Pancreas (tissue), 10 donors: ENCODE measurements at regions not wholly inside any gene's neighbourhood (a gene's known extent, or its start where the extent isn't known, plus 50 kb on each side); places are given as distances from the start of the nearest gene placed in this dataset.
"Not testable (repeated sequence)": the region's sequence is repeated elsewhere in the genome, so short reads cannot be mapped to it uniquely, and the experiment has no call there.

ENCODE experiments used
- ATAC-seq, 4 donors: fragments of 200-7000 bp; cut with Tn5 transposase; one replicate each; pipeline versions ENCODE4 v1.8.0 to v1.9.1; 2020; ENCODE audit warnings: mild to moderate bottlenecking in 4 of 4, moderate library complexity in 4 of 4
- DNase-seq, 6 donors: peaks; one replicate each; pipeline ENCODE4 v3.0.0-alpha.2; 2020
- FAIRE-seq: peaks from 2 replicates; lab custom pipeline; 2012; peaks lifted over from hg19 to GRCh38; lab: Jason Lieb, UNC
- H3K27ac ChIP-seq, 4 donors: fragments of 200-600 bp; sonication (generic); 1 replicate in 3 of 4; 2 replicates in 1 of 4; pipeline versions ENCODE4 v1.5.0 to v1.8.0; 2020
- H3K27me3 ChIP-seq, 4 donors: fragments of 200-600 bp; one replicate each; pipeline ENCODE4 v1.8.0; 2021
- H3K36me3 ChIP-seq, 3 donors: fragments of 200-600 bp; sonication (generic) in 1 of 3; one replicate each; pipeline versions ENCODE4 v1.5.0 to v1.8.0; 2020 to 2021
- H3K4me1 ChIP-seq, 3 donors: fragments of 200-600 bp; one replicate each; pipeline ENCODE4 v1.8.0; 2021
- H3K4me3 ChIP-seq, 4 donors: fragments of 200-600 bp; sonication (generic) in 2 of 4; one replicate each; pipeline versions ENCODE4 v1.5.0 to v1.8.0; 2020 to 2021
- H3K9me3 ChIP-seq, 4 donors: fragments of 200-600 bp; one replicate each; pipeline ENCODE4 v1.8.0; 2021
- CTCF ChIP-seq, 4 donors: fragments of 200-600 bp; sonication (generic) in 3 of 4; IDR thresholded peaks; one replicate each; pipeline versions ENCODE4 v1.5.0 to v1.8.0; 2021; ENCODE audit warnings: antibody characterized with exemption in 4 of 4
- WGBS, 2 donors: extraction: QIAGEN DNeasy Blood & Tissue Kit; methylation state at CpG; one replicate each; pipeline ENCODE4 v1.1.7; 2013; 5-methylcytosine and 5-hydroxymethylcytosine counted together
- intact Hi-C, 3 donors: fragments of 100-400 bp; cut with DNase I; formaldehyde crosslinking; loops; one replicate each; pipeline versions ENCODE4 v1.11.1 to v1.14.2; 2022
- donor health status: healthy with polysubstance abuse.
- donor health status: DM: no; HTN: no; CAD: no; lungs with moderate emphysema.
- donor health status: DM: no; HTN: no; CAD: no.
- donor health status: control.
- donor health status: control.
- donor health status: Bipolar disorder and iron deficiency.
- donor health status: DM: yes; HTN: yes; CAD: no.
- donor health status: DM: no; HTN: no; CAD: no.
- donor health status: DM: no; HTN: no; CAD: no.
- donor health status: DM: yes; HTN: yes; CAD: no.

- Histone ChIP-seq H3K36me3 (no peaks in the 10 kb centered on the region), H3K27me3 (peaks cover 0 to 6% (median under 1%) of the 10 kb centered on the region in 4 donors), H3K9me3 (no peaks in the 10 kb centered on the region), H3K4me1 (no peaks in the 10 kb centered on the region), H3K4me3 (no peak overlapping the region), H3K27ac (no peak overlapping the region)
- ATAC-seq (no peak), FAIRE-seq (no peak), DNase-seq (no peak)
- intact Hi-C loops: no loop called here
- no peak for TF ChIP-seq CTCF (IDR thresholded peaks at IDR 0.05)
Observed at GRCh38 chr2:235223011-235223410, 270.8 kb upstream of the AGAP1 start.

- DNase-seq (no peak), FAIRE-seq (no peak), ATAC-seq (no peak)
- intact Hi-C loops: no loop called here
- TF ChIP-seq CTCF (IDR thresholded peaks at IDR 0.05): no peak
- Histone ChIP-seq H3K4me1 (no peaks in the 10 kb centered on the region), H3K27ac (no peak overlapping the region), H3K27me3 (peaks cover 0 to 8% (median 3%) of the 10 kb centered on the region in 4 donors), H3K4me3 (no peak overlapping the region), H3K36me3 (no peaks in the 10 kb centered on the region), H3K9me3 (no peaks in the 10 kb centered on the region)
- 86 to 94% methylated on average over 5 of the region's 5 CpGs for WGBS, 2 donors
Observed at GRCh38 chr2:235224410-235224809, 269.4 kb upstream of the AGAP1 start.

GRCh38 chr2:235225261-235225660, 268.6 kb upstream of the AGAP1 start:
- H3K27me3 ChIP-seq: peaks cover 0 to 8% (median 3%) of the 10 kb centered on the region in 4 donors
- no peaks in the 10 kb centered on the region for H3K9me3 ChIP-seq
- no peak for TF ChIP-seq CTCF (IDR thresholded peaks at IDR 0.05)
- H3K27ac ChIP-seq: no peak overlapping the region
- intact Hi-C loops: no loop called here
- ATAC-seq (no peak), DNase-seq (no peak), FAIRE-seq (no peak)
- peaks cover 0 to 2% (median 0%) of the 10 kb centered on the region in 3 donors for H3K4me1 ChIP-seq
- H3K4me3 ChIP-seq: no peak overlapping the region
- no peaks in the 10 kb centered on the region for H3K36me3 ChIP-seq
- 90 to 93% methylated on average over 8 of the region's 8 CpGs for WGBS, 2 donors

GRCh38 chr2:235227590-235227989, 266.3 kb upstream of the AGAP1 start:
- peaks cover 0 to 8% (median 0%) of the 10 kb centered on the region in 3 donors for H3K4me1 ChIP-seq
- ATAC-seq (no peak), DNase-seq (no peak), FAIRE-seq (no peak)
- 80 to 84% methylated on average over 1 of the region's 1 CpG for WGBS, 2 donors
- no peak overlapping the region for H3K4me3 ChIP-seq
- H3K9me3 ChIP-seq: no peaks in the 10 kb centered on the region
- peaks cover 0 to 8% (median 3%) of the 10 kb centered on the region in 4 donors for H3K27me3 ChIP-seq
- no peaks in the 10 kb centered on the region for H3K36me3 ChIP-seq
- H3K27ac ChIP-seq: no peak overlapping the region
- no peak for TF ChIP-seq CTCF (IDR thresholded peaks at IDR 0.05)
- intact Hi-C loops: no loop called here

- H3K36me3 ChIP-seq, H3K9me3 ChIP-seq, H3K27me3 ChIP-seq, ATAC-seq, H3K4me1 ChIP-seq, intact Hi-C loops, DNase-seq, H3K27ac ChIP-seq, H3K4me3 ChIP-seq, FAIRE-seq: not testable (repeated sequence)
- 79 to 94% methylated on average over 3 of the region's 3 CpGs for WGBS, 2 donors
Observed at GRCh38 chr2:235228422-235228821, 265.4 kb upstream of the AGAP1 start.
